ENCODE measurements at regions not wholly inside any gene's neighbourhood (a gene's known extent, or its start where the extent isn't known, plus 50 kb on each side); places are given as distances from the start of the nearest gene placed in this dataset.

DNA sequence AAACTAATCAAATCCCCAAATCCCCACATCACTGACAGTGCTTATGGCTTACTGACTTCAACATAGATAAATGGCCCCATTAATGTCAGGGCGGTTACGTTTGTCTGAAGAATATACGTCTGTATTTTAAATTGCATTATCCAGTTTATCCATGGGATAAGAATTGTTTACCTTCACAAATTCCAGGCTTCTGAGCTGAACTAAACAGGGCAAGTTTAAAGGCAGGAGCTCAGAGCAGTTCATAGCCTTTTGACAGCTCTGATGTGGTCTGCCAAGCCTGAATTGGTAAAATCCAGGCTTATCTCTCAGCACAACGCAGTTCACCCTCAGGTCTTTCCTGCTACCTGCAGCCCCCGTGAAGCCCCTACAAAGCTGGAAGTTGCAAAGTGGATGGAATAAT, 79.5 kb upstream of the GREM2 start:
- 41% methylated on average over 4 of the region's 5 CpGs for WGBS (ENCODE audit: low lambda C conversion rate)
- no TSS peak for BruUV-seq (replicated peaks)

More for the DNA sequence above, 79.5 kb upstream of the GREM2 start:
- FAIRE-seq = no peak
- no peaks in the 10 kb centered on the region for H3K79me2 ChIP-seq (ENCODE audit: insufficient read depth, low read length)
- POLR2A ChIA-PET = no interaction called here
- H4K20me1 ChIP-seq (ENCODE audit: insufficient read depth, low read length) = no peaks in the 10 kb centered on the region
- intact Hi-C loops (cut with micrococcal nuclease; ENCODE audit: unreplicated experiment) = loop anchor here (5.0 kb wide), 1 partner anchor 499 kb away; no protein-coding TSS in a partner anchor
- CTCF ChIA-PET (ENCODE audit: low intra/inter-chr PET ratio, low total read pairs) = interaction anchor here (1.2 kb wide), 1 partner anchor 236 kb away, joined by 3 read pairs; no protein-coding TSS in a partner anchor
- ATAC-seq = no peak
- no peaks in the 10 kb centered on the region for H3K9me3 ChIP-seq (ENCODE audit: low read length)
- no peaks in the 10 kb centered on the region for H3K36me3 ChIP-seq (replicated peaks in 1 of 2; ENCODE audit: control insufficient read depth in 1 of 2, insufficient read depth in 2 of 2, low read length in 2 of 2)
- no peaks in the 10 kb centered on the region for H3K4me1 ChIP-seq (ENCODE audit: insufficient read depth, low read length)
- no peak overlapping the region for H2AFZ ChIP-seq (ENCODE audit: low read length)
- H3K4me2 ChIP-seq (ENCODE audit: low read depth, low read length) = no peak overlapping the region
- H3K9ac ChIP-seq (ENCODE audit: insufficient read depth, low read depth, low read length) = no peak overlapping the region
- in situ Hi-C loops (cut with HindIII; ENCODE audit: extremely low pct_ligation_motif_present, low pct_unique_long_range_greater_than_20kb) = loop anchor here (25.0 kb wide), 1 partner anchor 504 kb away; no protein-coding TSS in a partner anchor
- H3K27me3 ChIP-seq (ENCODE audit: control insufficient read depth in 1 of 2, insufficient read depth in 2 of 2, low read length in 2 of 2) = 0 out of 5 replicates have a peak, but pooled peaks cover 0 to 4% of the 10 kb centered on the region in 2 experiments
- no peak overlapping the region for H3K4me3 ChIP-seq (replicated peaks in 1 of 3; ENCODE audit: insufficient read depth in 1 of 3, low read depth in 2 of 3, low read length in 3 of 3)
- DNase-seq (ENCODE audit: low spot score) = no peak
- H3K27ac ChIP-seq (ENCODE audit: extremely low read length, insufficient read depth, low read length) = no peak overlapping the region
- no peak for TF ChIP-seq ZNF136 (CRISPR knock-in tag; IDR thresholded peaks at IDR 0.05; ENCODE audit: low read depth)
- TF ChIP-seq MAFK (conservative IDR thresholded peaks at IDR 0.05 in 1 of 2, IDR thresholded peaks at IDR 0.05 in 1 of 2; ENCODE audit: low read length in 2 of 2) = no peak
- TF ChIP-seq, protein P1, sequence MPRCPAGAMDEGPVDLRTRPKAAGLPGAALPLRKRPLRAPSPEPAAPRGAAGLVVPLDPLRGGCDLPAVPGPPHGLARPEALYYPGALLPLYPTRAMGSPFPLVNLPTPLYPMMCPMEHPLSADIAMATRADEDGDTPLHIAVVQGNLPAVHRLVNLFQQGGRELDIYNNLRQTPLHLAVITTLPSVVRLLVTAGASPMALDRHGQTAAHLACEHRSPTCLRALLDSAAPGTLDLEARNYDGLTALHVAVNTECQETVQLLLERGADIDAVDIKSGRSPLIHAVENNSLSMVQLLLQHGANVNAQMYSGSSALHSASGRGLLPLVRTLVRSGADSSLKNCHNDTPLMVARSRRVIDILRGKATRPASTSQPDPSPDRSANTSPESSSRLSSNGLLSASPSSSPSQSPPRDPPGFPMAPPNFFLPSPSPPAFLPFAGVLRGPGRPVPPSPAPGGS (CRISPR knock-in tag; IDR thresholded peaks at IDR 0.05) = no peak
- TF ChIP-seq, protein P2, sequence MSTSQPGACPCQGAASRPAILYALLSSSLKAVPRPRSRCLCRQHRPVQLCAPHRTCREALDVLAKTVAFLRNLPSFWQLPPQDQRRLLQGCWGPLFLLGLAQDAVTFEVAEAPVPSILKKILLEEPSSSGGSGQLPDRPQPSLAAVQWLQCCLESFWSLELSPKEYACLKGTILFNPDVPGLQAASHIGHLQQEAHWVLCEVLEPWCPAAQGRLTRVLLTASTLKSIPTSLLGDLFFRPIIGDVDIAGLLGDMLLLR (CRISPR knock-in tag; IDR thresholded peaks at IDR 0.05) = no peak
- TF ChIP-seq KAT2B (IDR thresholded peaks at IDR 0.05; ENCODE audit: borderline replicate concordance, low read depth, low read length) = no peak
- no peak for TF ChIP-seq NR2F6 (IDR thresholded peaks at IDR 0.05)
- TF ChIP-seq NR2F6 (CRISPR knock-in tag; IDR thresholded peaks at IDR 0.05) = no peak
- no peak for TF ChIP-seq ZC3H13 (CRISPR knock-in tag; IDR thresholded peaks at IDR 0.05)
- TF ChIP-seq NFE2L2 (IDR thresholded peaks at IDR 0.05; ENCODE audit: low read length) = no peak
- no peak for TF ChIP-seq NR1H2 (CRISPR knock-in tag; IDR thresholded peaks at IDR 0.05; ENCODE audit: borderline replicate concordance, low read depth)
- no peak for TF ChIP-seq ESRRA (CRISPR knock-in tag; IDR thresholded peaks at IDR 0.05; ENCODE audit: low read depth)
- no peak for TF ChIP-seq ZNF607 (CRISPR knock-in tag; IDR thresholded peaks at IDR 0.05; ENCODE audit: borderline replicate concordance)
- TF ChIP-seq ATF7 (IDR thresholded peaks at IDR 0.05) = no peak
- TF ChIP-seq ATF7 (CRISPR knock-in tag; IDR thresholded peaks at IDR 0.05) = no peak
- no peak for TF ChIP-seq ZNF33B (CRISPR knock-in tag; IDR thresholded peaks at IDR 0.05)
- TF ChIP-seq, protein P3, sequence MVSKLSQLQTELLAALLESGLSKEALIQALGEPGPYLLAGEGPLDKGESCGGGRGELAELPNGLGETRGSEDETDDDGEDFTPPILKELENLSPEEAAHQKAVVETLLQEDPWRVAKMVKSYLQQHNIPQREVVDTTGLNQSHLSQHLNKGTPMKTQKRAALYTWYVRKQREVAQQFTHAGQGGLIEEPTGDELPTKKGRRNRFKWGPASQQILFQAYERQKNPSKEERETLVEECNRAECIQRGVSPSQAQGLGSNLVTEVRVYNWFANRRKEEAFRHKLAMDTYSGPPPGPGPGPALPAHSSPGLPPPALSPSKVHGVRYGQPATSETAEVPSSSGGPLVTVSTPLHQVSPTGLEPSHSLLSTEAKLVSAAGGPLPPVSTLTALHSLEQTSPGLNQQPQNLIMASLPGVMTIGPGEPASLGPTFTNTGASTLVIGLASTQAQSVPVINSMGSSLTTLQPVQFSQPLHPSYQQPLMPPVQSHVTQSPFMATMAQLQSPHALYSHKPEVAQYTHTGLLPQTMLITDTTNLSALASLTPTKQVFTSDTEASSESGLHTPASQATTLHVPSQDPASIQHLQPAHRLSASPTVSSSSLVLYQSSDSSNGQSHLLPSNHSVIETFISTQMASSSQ (IDR thresholded peaks at IDR 0.05; ENCODE audit: low read depth) = no peak
- TF ChIP-seq, protein P3 (CRISPR knock-in tag; IDR thresholded peaks at IDR 0.05; ENCODE audit: borderline replicate concordance) = no peak
- no peak for TF ChIP-seq ZNF776 (CRISPR knock-in tag; IDR thresholded peaks at IDR 0.05)
- no peak for TF ChIP-seq NFKB2 (CRISPR knock-in tag; IDR thresholded peaks at IDR 0.05; ENCODE audit: borderline replicate concordance)
- no peak for TF ChIP-seq ZNF557 (CRISPR knock-in tag; IDR thresholded peaks at IDR 0.05)
